ENCODE measurements at regions not wholly inside any gene's neighbourhood (a gene's known extent, or its start where the extent isn't known, plus 50 kb on each side); places are given as distances from the start of the nearest gene placed in this dataset.

GRCh38 chr2:128420776-128421175, 102.1 kb upstream of the HS6ST1 start:
- no peak for TF ChIP-seq REST (IDR thresholded peaks at IDR 0.05; ENCODE audit: insufficient replicate concordance, low read depth)
- TF ChIP-seq CTCF (IDR thresholded peaks at IDR 0.05; ENCODE audit: insufficient read depth, low read length), result no peak
- no peak for TF ChIP-seq GABPA (IDR thresholded peaks at IDR 0.05; ENCODE audit: low read depth)
- TF ChIP-seq POLR2AphosphoS5 (IDR thresholded peaks at IDR 0.05; ENCODE audit: low read depth), result no peak
- TF ChIP-seq SPI1 (IDR thresholded peaks at IDR 0.05; ENCODE audit: borderline replicate concordance, low read depth), result no peak
- no peak overlapping the region for H3K4me3 ChIP-seq (replicated peaks; ENCODE audit: insufficient read depth, low read length)
- H3K27me3 ChIP-seq (ENCODE audit: insufficient read depth, poor library complexity, severe bottlenecking), result no peaks in the 10 kb centered on the region
- no peak for DNase-seq (ENCODE audit: low read depth in 1 of 2, low spot score in 1 of 2)
- H3K27ac ChIP-seq (replicated peaks), result no peak overlapping the region

GRCh38 chr2:128421286-128421685, 102.6 kb upstream of the HS6ST1 start:
- TF ChIP-seq POLR2AphosphoS5 (IDR thresholded peaks at IDR 0.05; ENCODE audit: low read depth) (no peak), CTCF (IDR thresholded peaks at IDR 0.05; ENCODE audit: insufficient read depth, low read length) (no peak), GABPA (IDR thresholded peaks at IDR 0.05; ENCODE audit: low read depth) (no peak), SPI1 (IDR thresholded peaks at IDR 0.05; ENCODE audit: borderline replicate concordance, low read depth) (no peak), REST (IDR thresholded peaks at IDR 0.05; ENCODE audit: insufficient replicate concordance, low read depth) (no peak)
- Histone ChIP-seq H3K27me3 (ENCODE audit: insufficient read depth, poor library complexity, severe bottlenecking) (no peaks in the 10 kb centered on the region), H3K27ac (replicated peaks) (no peak overlapping the region), H3K4me3 (replicated peaks; ENCODE audit: insufficient read depth, low read length) (no peak overlapping the region)
- DNase-seq (ENCODE audit: low read depth in 1 of 2, low spot score in 1 of 2), result no peak

GRCh38 chr2:128421861-128422311, 103.2 kb upstream of the HS6ST1 start:
- TF ChIP-seq GABPA (IDR thresholded peaks at IDR 0.05; ENCODE audit: low read depth) (no peak), SPI1 (IDR thresholded peaks at IDR 0.05; ENCODE audit: borderline replicate concordance, low read depth) (no peak), CTCF (IDR thresholded peaks at IDR 0.05; ENCODE audit: insufficient read depth, low read length) (no peak), REST (IDR thresholded peaks at IDR 0.05; ENCODE audit: insufficient replicate concordance, low read depth) (no peak)
- DNase-seq (ENCODE audit: low read depth in 1 of 2, low spot score in 1 of 2), result no peak
- H3K27ac ChIP-seq (replicated peaks), result no peak overlapping the region
- no peaks in the 10 kb centered on the region for H3K27me3 ChIP-seq (ENCODE audit: insufficient read depth, poor library complexity, severe bottlenecking)
- H3K4me3 ChIP-seq (replicated peaks; ENCODE audit: insufficient read depth, low read length), result no peak overlapping the region

Measured in HL-60 (cell line).